T-cell (primary cell): ENCODE measurements at regions not wholly inside any gene's neighbourhood (a gene's known extent, or its start where the extent isn't known, plus 50 kb on each side); places are given as distances from the start of the nearest gene placed in this dataset.

Experiments used
- ATAC-seq, 4 experiments: fragments of 200-7000 bp in 3 of 4; fragments of 150-1000 bp in 1 of 4; cut with Tn5 transposase; replicated peaks in 1 of 4; 1 replicate in 3 of 4; 2 replicates in 1 of 4; pipeline ENCODE4 v1.10.0; 2021; ENCODE audit warnings: moderate library complexity in 3 of 4, mild to moderate bottlenecking in 2 of 4, moderate number of reproducible peaks in 1 of 4
- CTCF ChIA-PET, 2 donors: fragments of 300-600 bp; sonication (Branson Sonifier 250); formaldehyde crosslinking; loops; one replicate each; lab custom pipeline; 2022; ENCODE audit warnings: antibody characterized with exemption in 2 of 2; lab: Charles Lee
- POLR2A ChIA-PET, 2 donors: fragments of 300-600 bp; sonication (Branson Sonifier 250); formaldehyde crosslinking; loops; one replicate each; lab custom pipeline; 2022; ENCODE audit warnings: antibody characterized with exemption in 2 of 2; lab: Charles Lee
- DNase-seq, 35 experiments: peaks; one replicate each; pipeline versions ENCODE4 v3.0.0 to v3.0.0-alpha.2; 2013 to 2023
- H3K27ac ChIP-seq: one replicate; pipeline ENCODE4 v1.5.1; 2013; ENCODE audit warnings: low read length
- H3K27me3 ChIP-seq, 2 experiments: replicated peaks in 1 of 2; 1 replicate in 1 of 2; 2 replicates in 1 of 2; pipeline versions ENCODE4 v1.6.1 to v1.7.0; 2013; ENCODE audit warnings: low read length in 1 of 2, mixed read lengths in 1 of 2; ENCODE audit not compliant: control insufficient read depth in 2 of 2, insufficient read depth in 2 of 2; ENCODE audit errors: extremely low read depth in 1 of 2
- H3K36me3 ChIP-seq, 2 donors: 1 replicate in 1 of 2; 2 replicates in 1 of 2; pipeline versions ENCODE4 v1.6.1 to v1.7.0; 2013; ENCODE audit warnings: low read length in 1 of 2; ENCODE audit not compliant: control insufficient read depth in 2 of 2, insufficient read depth in 1 of 2; ENCODE audit errors: extremely low read depth in 1 of 2
- H3K4me1 ChIP-seq, 2 experiments: 1 replicate in 1 of 2; 2 replicates in 1 of 2; pipeline versions ENCODE4 v1.6.1 to v1.7.0; 2013; ENCODE audit warnings: low read length in 2 of 2, mixed read lengths in 1 of 2; ENCODE audit not compliant: insufficient read depth in 2 of 2, control insufficient read depth in 1 of 2; ENCODE audit errors: extremely low read depth in 1 of 2
- H3K4me3 ChIP-seq, 2 donors: 1 replicate in 1 of 2; 2 replicates in 1 of 2; pipeline versions ENCODE4 v1.5.1 to v1.7.0; 2013; ENCODE audit warnings: mild to moderate bottlenecking in 2 of 2, low read length in 1 of 2, moderate library complexity in 1 of 2; ENCODE audit not compliant: control insufficient read depth in 1 of 2; ENCODE audit errors: extremely low read depth in 1 of 2
- H3K9me3 ChIP-seq: 2 replicates; pipeline ENCODE4 v1.7.0; 2013
- H3K27ac Mint-ChIP-seq, 2 donors: one replicate each; pipeline ENCODE4 v1.8.0; 2020 to 2021; ENCODE audit warnings: mild to moderate bottlenecking in 2 of 2, mixed read lengths in 2 of 2
- H3K27me3 Mint-ChIP-seq, 2 donors: one replicate each; pipeline ENCODE4 v1.8.0; 2021 to 2022; ENCODE audit warnings: mixed read lengths in 2 of 2
- H3K36me3 Mint-ChIP-seq: one replicate; pipeline ENCODE4 v1.8.0; 2021; ENCODE audit warnings: mixed read lengths
- H3K4me1 Mint-ChIP-seq, 3 donors: one replicate each; pipeline ENCODE4 v1.8.0; 2020 to 2022; ENCODE audit warnings: mixed read lengths in 3 of 3, mild to moderate bottlenecking in 1 of 3
- H3K4me3 Mint-ChIP-seq, 3 donors: one replicate each; pipeline ENCODE4 v1.8.0; 2020 to 2022; ENCODE audit warnings: mild to moderate bottlenecking in 3 of 3, mixed read lengths in 3 of 3, moderate library complexity in 3 of 3
- H3K9me3 Mint-ChIP-seq, 3 donors: one replicate each; pipeline ENCODE4 v1.8.0; 2020 to 2022; ENCODE audit warnings: mixed read lengths in 3 of 3
- WGBS: methylation state at CpG from one replicate; pipeline ENCODE4 v1.1.5; 2013; ENCODE audit warnings: missing lambda C conversion rate; ENCODE audit not compliant: insufficient coverage; 5-methylcytosine and 5-hydroxymethylcytosine counted together

- Mint-ChIP-seq H3K27me3 (no peaks in the 10 kb centered on the region), H3K9me3 (no peaks in the 10 kb centered on the region), H3K4me1 (peaks cover 0 to 6% (median 5%) of the 10 kb centered on the region in 3 donors), H3K27ac (no peak overlapping the region), H3K36me3 (no peaks in the 10 kb centered on the region), H3K4me3 (no peak overlapping the region)
- Histone ChIP-seq H3K4me1 (no peaks in the 10 kb centered on the region), H3K9me3 (no peaks in the 10 kb centered on the region), H3K27ac (no peak overlapping the region), H3K27me3 (peaks cover 0 to 7% of the 10 kb centered on the region in 2 experiments), H3K36me3 (no peaks in the 10 kb centered on the region), H3K4me3 (no peak overlapping the region)
- DNase-seq (no peak), ATAC-seq (no peak)
- POLR2A ChIA-PET: no interaction called here
- CTCF ChIA-PET: no interaction called here
- WGBS: 92% methylated on average over 12 of the region's 14 CpGs
Observed at GRCh38 chr21:43354026-43354420, 72.9 kb downstream of the SIK1 start.

- Histone ChIP-seq H3K9me3 (no peaks in the 10 kb centered on the region), H3K4me1 (no peaks in the 10 kb centered on the region), H3K27ac (peak overlapping the region; percentile 30), H3K4me3 (no peak overlapping the region), H3K36me3 (no peaks in the 10 kb centered on the region), H3K27me3 (peaks cover 0 to 10% of the 10 kb centered on the region in 2 experiments)
- DNase-seq (no peak), ATAC-seq (no peak)
- 90% methylated on average over 26 of the region's 28 CpGs for WGBS
- no peak overlapping the region for H3K4me3 Mint-ChIP-seq
- H3K27ac Mint-ChIP-seq: no peak overlapping the region
- CTCF ChIA-PET: no interaction called here
- H3K36me3 Mint-ChIP-seq: no peaks in the 10 kb centered on the region
- H3K4me1 Mint-ChIP-seq: peaks cover 0 to 6% (median 5%) of the 10 kb centered on the region in 3 donors
- POLR2A ChIA-PET: no interaction called here
- H3K27me3 Mint-ChIP-seq: no peaks in the 10 kb centered on the region
- no peaks in the 10 kb centered on the region for H3K9me3 Mint-ChIP-seq
Observed at GRCh38 chr21:43353282-43354025, 73.5 kb downstream of the SIK1 start.

GRCh38 chr21:43352568-43353281 is 74.2 kb downstream of the SIK1 start:
- ChIA-PET POLR2A (no interaction called here), CTCF (no interaction called here)
- Histone ChIP-seq H3K27ac (peak overlapping the region; percentile 30), H3K4me1 (no peaks in the 10 kb centered on the region), H3K9me3 (no peaks in the 10 kb centered on the region), H3K36me3 (no peaks in the 10 kb centered on the region), H3K27me3 (peaks cover 0 to 13% of the 10 kb centered on the region in 2 experiments), H3K4me3 (no peak overlapping the region)
- Mint-ChIP-seq H3K36me3 (no peaks in the 10 kb centered on the region), H3K9me3 (no peaks in the 10 kb centered on the region), H3K27me3 (no peaks in the 10 kb centered on the region), H3K4me3 (no peak overlapping the region), H3K4me1 (peaks cover 0 to 6% (median 5%) of the 10 kb centered on the region in 3 donors), H3K27ac (no peak overlapping the region)
- WGBS: 90% methylated on average over 7 of the region's 16 CpGs
- DNase-seq (peak in 4 of 35 experiments; percentile 8 to 45 (median 14)), ATAC-seq (peak in 2 of 4 experiments; percentile 12 to 60)

GRCh38 chr21:43352154-43352537 is 74.8 kb downstream of the SIK1 start:
- WGBS: 64% methylated on average over 3 of the region's 8 CpGs
- ATAC-seq (no peak), DNase-seq (no peak)
- POLR2A ChIA-PET: no interaction called here
- no peak overlapping the region for H3K27ac Mint-ChIP-seq
- no peak overlapping the region for H3K4me3 Mint-ChIP-seq
- Histone ChIP-seq H3K4me1 (no peaks in the 10 kb centered on the region), H3K4me3 (no peak overlapping the region), H3K27ac (no peak overlapping the region), H3K36me3 (no peaks in the 10 kb centered on the region), H3K9me3 (no peaks in the 10 kb centered on the region), H3K27me3 (peaks cover 0 to 13% of the 10 kb centered on the region in 2 experiments)
- CTCF ChIA-PET: no interaction called here
- H3K27me3 Mint-ChIP-seq: no peaks in the 10 kb centered on the region
- peaks cover 0 to 6% (median 5%) of the 10 kb centered on the region in 3 donors for H3K4me1 Mint-ChIP-seq
- no peaks in the 10 kb centered on the region for H3K36me3 Mint-ChIP-seq
- no peaks in the 10 kb centered on the region for H3K9me3 Mint-ChIP-seq

GRCh38 chr21:43351501-43352153 is 75.3 kb downstream of the SIK1 start:
- POLR2A ChIA-PET: no interaction called here
- CTCF ChIA-PET: no interaction called here
- Mint-ChIP-seq H3K4me3 (no peak overlapping the region), H3K27ac (no peak overlapping the region), H3K27me3 (no peaks in the 10 kb centered on the region), H3K4me1 (peaks cover 0 to 6% (median 5%) of the 10 kb centered on the region in 3 donors), H3K9me3 (no peaks in the 10 kb centered on the region), H3K36me3 (no peaks in the 10 kb centered on the region)
- ATAC-seq: no peak
- Histone ChIP-seq H3K27ac (no peak overlapping the region), H3K9me3 (no peaks in the 10 kb centered on the region), H3K4me1 (no peaks in the 10 kb centered on the region), H3K36me3 (no peaks in the 10 kb centered on the region), H3K27me3 (peaks cover 0 to 13% of the 10 kb centered on the region in 2 experiments), H3K4me3 (no peak overlapping the region)
- DNase-seq: no peak
- WGBS: 95% methylated on average over 7 of the region's 13 CpGs

GRCh38 chr21:43349644-43350043 is 77.3 kb downstream of the SIK1 start:
- Histone ChIP-seq H3K4me3 (no peak overlapping the region), H3K9me3 (no peaks in the 10 kb centered on the region), H3K36me3 (no peaks in the 10 kb centered on the region), H3K4me1 (no peaks in the 10 kb centered on the region), H3K27ac (no peak overlapping the region), H3K27me3 (peaks cover 0 to 13% of the 10 kb centered on the region in 2 experiments)
- CTCF ChIA-PET: no interaction called here
- WGBS: 93% methylated on average over 4 of the region's 9 CpGs
- Mint-ChIP-seq H3K4me1 (peaks cover 0 to 6% (median 5%) of the 10 kb centered on the region in 3 donors), H3K27ac (no peak overlapping the region), H3K9me3 (no peaks in the 10 kb centered on the region), H3K4me3 (no peak overlapping the region), H3K36me3 (no peaks in the 10 kb centered on the region), H3K27me3 (no peaks in the 10 kb centered on the region)
- DNase-seq (no peak), ATAC-seq (no peak)
- POLR2A ChIA-PET: no interaction called here
